Activated T-cell treated with anti-CD3 and anti-CD28 coated beads for 48 hours (primary cell): ENCODE measurements at regions not wholly inside any gene's neighbourhood (a gene's known extent, or its start where the extent isn't known, plus 50 kb on each side); places are given as distances from the start of the nearest gene placed in this dataset.
"Not testable (repeated sequence)": the region's sequence is repeated elsewhere in the genome, so short reads cannot be mapped to it uniquely, and the experiment has no call there.

Experiments used
- DNase-seq: peaks from one replicate; pipeline ENCODE4 v3.0.0-alpha.2; 2020; ENCODE audit warnings: low read depth

DNA sequence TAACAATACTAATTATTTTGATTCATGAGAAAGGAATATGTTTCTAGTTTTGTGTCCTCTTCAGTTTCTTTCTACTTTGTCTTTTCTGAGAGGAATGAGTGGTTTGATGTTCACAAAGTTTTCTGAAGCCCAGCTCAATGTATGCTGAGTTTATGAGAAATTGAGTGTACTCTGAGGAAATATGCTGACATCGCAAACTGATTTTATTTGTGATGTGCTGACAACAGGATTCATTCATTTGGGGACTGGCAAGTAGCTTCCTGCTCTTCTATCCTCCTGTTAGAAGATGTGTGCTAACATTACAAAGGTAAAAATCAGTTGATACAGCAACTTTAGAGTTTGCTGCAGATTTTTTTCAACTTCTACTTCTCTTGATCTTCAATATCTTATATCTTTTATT, 403.2 kb upstream of the CDH19 start:
- DNase-seq: no peak

DNA sequence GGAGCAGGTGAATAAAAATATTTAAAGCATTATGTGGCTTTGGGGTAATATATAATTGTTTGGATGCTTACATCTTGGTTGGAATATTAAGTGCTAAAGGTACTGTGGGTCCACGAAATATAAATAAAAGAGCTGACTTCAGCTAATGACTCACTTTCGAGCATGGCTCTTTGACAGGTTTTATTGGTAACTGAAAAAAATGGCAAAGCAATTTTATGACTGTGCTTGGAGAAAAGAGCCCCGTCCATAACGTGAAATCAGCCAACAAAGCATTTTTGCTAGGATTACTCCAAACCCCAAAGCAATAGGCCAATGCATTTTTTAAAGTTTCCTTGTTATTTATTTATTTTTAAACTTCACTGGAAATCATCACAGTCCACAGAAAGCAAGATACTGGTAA, 397.2 kb upstream of the CDH19 start:
- no peak for DNase-seq

DNA sequence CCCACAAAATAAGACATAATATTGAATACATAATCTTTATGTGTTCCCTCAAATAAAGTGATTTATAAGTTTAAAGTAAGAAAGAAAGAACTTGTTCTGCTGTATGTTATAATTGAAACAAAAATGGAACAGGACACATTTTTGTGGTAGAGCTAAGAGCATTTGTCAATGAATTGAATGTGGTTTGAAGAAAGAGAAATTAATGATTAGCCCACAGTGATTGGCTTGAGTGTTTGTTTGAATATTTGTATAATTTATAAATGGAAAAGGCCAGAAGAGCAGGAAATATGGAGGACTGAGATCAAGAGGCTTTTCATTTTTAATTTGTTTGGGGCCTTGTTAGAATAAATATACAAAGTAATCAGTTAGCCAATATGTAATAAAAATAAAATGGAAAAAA, 395.1 kb upstream of the CDH19 start:
- DNase-seq: no peak

DNA sequence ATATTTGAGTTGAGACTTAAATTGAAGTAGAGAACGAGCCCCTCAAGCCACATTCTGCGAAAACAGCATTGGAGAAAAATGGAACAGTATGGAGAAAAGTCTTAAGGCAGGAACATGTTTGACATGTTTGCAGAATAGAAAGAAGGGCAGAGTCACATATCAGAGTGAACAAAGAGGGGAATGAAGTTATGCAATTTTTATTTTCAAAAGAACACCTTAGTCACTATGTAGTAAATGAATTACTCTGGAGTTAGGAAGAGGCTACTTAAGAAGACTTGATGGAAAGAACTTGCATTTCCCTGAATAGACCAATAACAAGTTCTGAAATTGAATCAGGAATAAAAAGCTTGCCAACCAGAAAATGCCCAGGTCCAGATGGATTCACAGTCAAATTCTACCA, 391.4 kb upstream of the CDH19 start:
- no peak for DNase-seq

DNA sequence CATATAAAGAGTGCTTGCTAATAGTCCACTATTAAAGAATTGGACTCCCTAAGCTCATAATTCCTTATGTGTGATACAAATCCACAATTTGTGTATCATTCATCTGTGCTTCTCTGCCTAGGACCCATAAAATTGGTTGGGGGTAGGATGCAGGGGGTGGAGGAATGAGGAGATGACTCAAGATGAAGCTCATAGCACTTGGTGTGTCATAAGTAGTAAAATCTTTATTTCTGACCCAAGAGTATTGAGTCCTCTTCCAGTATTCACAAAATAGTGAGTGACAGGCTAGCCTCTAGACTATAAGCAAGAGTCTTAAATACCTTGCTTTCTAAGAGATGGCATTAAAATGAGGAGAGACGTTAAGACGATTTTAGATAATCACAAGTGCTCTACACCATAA, 390.9 kb upstream of the CDH19 start:
- DNase-seq: no peak

DNA sequence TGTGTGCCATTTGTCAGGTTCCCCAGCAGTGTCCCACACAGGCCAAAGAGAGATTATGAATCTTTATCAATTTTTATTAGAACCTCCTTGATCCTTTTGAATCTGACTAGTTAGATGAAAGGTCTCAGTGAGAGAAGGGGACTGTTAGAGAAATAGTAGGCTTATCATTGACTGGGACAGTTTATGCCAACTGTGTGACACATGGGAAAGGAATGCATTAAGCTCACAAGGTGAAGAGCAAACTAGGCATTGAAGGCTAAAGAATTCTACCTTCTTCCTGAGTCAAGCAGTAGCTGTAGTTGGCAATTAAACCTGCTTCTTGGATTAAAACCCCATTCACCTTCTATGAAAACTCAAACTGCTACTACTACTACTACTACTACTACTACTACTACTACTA, 389.6 kb upstream of the CDH19 start:
- no peak for DNase-seq

DNA sequence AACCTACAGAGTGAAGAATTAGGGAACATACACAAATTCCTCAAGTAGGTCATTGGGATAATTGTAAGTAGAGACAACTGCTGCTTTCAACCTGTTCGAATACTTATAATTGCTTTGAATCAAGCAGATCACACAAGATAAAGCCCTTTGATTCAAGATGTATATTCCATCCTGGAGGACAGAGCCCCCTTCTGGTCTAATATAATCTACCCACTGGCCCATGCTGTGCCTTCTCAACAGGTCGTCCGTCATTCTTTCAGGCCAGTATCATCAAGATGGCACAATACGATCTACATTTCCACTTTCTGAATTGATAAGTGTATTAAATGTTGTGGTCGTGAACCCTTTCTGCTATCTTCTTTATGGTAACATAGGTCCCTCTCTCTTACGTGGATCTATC, 387.0 kb upstream of the CDH19 start:
- DNase-seq: no peak

DNA sequence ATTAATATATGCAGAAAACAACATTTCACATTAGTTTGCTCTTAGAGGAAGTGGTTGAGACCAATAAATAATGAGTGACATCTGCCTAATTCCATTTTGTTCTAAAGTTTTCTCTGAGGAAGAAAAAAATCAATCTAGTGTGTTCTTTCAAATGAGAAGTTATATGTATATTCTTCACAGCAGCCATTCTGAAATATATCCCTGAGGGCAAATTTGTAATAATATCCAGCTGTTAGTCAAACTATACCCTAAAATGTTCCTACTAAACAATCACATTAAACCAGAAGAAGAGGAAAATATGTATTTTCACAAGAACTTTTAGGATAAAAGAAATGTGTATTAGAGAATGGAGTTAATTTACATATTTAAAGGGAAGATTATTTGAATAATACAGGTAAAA, 375.1 kb upstream of the CDH19 start:
- no peak for DNase-seq

DNA sequence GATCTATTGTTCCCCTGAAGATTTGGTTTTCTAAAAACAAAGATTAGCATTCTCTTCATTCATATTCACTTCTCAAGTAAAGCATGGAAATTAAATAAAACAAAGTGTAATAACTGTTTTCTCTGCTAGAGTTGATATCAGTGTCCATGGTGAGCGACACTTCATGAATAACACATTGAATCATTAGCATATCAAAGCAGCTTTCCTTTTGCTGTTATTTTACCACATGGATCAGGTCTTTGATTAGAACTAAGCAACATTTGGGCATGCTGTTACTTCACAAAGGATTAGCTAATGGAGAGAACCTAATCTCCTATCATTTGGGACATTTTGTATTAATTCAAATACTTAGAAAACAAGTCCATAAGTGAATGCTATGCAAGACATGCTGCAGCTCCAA, 368.8 kb upstream of the CDH19 start:
- DNase-seq: no peak

DNA sequence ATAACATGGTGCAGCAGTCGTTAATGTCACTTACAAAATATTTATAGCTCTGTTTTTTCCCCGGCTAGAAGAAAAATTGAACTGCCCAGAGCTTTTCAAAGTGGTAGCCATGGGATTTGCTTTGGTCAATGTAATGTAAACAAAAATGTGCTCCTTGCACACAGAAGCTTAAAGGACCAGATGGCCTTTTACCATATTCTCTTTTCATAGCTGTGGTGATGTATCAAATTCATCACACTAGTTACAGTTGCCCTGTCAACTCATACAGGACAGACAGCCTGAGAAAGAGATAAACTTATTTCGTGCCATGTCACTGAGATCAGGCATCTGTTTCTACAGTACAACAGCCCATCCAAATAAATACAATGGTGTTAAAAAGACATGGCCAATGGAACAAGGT, 368.1 kb upstream of the CDH19 start:
- no peak for DNase-seq

DNA sequence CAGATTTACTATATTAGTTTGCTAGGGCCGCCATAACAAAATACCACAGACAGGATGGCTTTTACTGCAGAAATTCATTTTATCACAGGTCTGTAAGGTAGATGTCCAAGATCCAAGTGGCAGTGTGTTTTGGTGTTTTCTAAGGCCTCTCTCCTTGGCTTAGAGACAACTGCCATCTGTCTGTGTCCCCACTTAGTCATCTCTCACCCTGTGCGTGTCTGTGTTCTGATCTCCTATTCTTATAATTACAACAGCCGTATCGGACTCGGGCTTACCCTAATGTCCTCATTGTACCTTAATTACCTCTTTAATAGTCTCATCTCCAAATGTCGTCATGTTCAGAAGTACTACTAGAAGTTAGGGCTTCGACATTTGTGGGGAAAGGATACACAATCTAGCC, 362.3 kb upstream of the CDH19 start:
- no peak for DNase-seq

DNA sequence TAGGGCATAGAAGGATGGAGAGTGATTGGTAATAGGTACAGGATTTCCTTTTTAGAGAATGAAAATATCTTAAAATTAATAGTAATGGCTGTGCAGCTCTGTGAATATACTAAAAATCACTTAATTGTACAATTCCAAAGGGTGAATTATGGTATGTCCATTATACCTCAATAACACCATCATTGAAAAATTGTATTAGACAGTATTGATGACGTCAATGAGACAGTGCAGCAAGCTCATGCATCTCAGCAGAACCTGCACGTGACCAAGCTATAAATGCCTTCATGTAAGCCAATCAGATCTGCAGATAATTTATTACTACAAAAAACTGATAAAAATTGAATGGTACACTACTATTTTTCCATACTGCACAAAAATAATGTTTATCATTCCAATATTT, 354.4 kb upstream of the CDH19 start:
- DNase-seq: no peak

DNA sequence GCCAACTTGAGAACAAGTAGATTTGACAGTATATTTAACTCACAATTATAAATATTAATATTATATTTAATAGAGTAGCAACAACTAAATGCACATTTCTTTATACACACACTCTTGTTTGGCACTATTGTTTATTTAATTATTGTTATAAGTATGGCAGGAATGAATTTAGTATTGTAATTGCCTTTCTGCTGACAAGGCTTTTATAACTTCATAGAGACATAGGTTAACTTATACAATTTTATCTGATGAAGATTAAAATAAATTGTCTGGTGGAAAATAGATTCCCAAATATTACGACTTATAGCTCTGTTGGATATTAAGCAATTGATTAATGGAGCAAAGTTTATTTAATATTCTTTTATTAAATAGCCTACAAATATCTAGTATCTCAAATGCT, 347.9 kb upstream of the CDH19 start:
- no peak for DNase-seq

DNA sequence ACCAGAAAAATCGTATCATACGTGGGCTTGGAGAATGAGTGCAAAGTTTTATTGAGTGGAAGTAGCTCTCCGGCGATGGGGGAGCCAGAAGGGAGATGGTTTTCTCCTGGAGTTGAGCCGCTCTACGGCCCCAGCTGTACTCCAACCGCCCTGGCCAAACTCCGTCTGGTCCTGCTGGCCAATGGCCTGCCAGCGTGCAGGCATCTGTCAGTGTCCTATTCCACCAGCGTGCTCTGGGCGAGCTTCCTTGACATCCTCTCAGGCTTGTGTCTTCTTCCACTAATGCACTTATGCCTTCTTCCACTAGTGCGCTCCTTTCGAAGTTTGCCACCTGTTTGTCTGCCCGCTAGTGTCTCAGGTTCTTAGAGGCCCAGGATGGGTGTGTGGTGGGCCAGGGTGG, 345.5 kb upstream of the CDH19 start:
- DNase-seq: no peak

DNA sequence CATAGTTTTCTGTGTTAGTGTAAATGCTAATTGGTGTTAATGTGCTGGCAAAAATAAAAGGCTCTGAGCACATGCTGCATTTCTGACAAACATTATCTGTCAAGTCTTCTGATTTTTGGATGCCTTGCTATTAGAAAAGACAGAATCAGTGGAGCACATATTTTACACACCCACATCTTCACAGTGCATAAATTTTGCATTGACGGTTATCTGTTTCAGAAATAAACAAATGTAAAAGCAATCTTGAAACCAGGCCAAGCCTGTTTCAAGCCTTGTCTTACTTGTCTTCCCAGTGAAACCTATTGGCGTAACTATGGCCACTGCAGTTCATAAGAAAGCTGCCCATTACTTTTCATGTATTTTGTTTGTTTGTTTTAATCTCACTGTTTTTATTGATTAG, 333.7 kb upstream of the CDH19 start:
- no peak for DNase-seq

DNA sequence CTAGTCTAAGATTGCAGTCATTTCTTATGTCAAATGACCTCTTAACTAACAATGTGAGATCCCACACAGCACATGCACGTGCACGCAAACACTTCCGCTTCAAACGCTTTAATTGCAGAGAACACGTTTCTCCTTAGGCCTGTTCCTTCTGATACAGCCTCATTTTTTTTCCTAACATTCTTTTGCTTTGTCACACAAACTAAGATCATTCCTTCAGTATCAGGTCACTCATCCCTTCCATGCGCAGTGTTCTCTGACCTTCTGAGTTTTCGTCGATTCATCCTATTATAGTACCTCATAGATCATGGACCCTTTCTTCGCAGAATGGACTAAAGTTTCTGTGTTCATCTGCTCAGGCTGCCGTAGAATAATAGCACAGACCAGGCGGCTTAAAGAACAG, 327.1 kb upstream of the CDH19 start:
- no peak for DNase-seq

DNA sequence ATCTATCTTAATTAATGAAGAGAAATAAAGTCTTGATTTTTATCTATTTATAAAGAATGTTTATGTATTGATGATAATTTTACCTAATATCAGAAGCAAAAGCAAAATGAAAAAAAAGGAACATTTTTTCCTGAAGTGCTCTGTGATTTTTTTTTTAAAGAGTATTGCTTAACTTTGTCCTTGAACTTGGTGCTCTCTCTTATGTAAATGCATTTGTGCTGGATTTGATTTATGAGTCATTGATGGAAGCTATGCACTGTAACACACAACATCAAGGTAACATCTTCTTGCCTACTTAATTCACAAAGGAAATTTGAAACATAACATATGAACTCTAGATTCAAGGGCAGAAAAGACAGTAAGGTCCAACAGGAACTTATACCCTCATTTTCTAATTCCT, 312.9 kb upstream of the CDH19 start:
- DNase-seq: no peak

DNA sequence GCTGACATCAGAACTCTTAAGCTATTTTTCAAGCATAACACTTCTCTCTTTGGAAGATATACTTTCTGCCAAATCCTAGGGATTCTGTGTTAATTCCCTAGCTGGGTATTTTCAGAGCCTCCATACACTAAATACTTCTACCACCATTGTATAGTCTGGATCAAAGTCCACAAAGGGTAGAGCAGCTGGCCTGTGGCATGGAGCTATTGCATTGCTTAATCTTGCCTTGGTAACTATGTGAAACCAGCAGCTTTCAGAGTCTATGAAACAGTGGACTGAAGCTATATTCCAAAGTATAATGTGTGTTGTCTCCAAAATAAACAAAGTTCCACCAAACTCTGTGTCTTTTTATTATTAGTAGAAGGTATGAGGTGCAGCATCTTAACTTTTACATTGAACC, 296.9 kb upstream of the CDH19 start:
- DNase-seq: no peak

DNA sequence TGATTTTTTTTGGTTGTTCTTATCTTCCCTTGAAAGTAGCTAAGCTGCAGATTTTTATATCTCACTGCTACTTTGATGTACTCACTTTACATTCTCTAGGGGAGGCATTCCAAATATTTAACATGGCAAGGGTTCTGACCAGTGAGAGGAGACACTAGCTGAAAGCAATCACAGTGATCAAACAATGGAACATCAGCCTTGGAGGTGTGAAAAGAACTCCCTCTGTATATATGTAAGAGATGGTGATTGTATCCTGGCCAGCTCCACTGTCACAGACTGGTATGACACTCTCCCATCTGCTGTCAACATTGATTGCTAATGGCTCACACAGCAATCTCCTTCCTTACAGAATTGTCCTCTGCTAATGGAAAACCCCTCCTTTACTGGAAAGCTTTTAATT, 291.7 kb upstream of the CDH19 start:
- no peak for DNase-seq

DNA sequence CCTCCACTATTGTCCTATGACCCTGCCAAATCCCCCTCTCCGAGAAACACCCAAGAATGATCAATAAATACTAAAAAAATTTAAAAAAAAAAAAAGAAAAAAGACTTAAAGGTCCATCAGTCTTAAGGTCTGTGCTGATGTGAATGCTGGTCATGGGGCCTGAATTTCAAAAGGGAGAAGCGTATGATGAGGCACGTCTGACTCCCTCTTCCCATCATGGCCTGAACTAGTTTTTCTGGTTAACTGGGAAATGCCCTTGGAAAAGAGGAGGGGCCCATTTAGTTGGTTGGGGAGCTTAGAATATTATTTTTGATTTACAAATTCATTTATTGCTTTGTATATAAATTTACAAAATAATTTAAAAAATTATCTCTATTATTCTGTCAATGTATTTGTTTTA, 291.0 kb upstream of the CDH19 start:
- no peak for DNase-seq

DNA sequence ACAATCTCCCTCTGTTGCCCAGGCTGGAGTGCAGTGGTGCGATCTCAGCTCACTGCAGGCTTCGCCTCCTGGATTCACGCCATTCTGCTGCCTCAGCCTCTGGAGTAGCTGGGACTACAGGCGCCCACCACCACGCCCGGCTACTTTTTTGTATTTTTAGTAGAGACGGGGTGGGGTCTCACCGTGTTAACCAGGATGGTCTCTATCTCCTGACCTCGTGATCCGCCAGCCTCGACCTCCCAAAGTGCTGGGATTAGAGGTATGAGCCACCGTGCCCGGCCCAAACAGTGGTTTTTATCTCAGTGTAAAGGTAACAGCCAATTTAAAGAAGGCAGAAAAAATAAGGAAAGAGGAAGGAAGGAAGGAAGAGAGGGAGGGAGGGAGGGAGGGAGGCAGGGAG, 288.5 kb upstream of the CDH19 start:
- DNase-seq: not testable (repeated sequence)

DNA sequence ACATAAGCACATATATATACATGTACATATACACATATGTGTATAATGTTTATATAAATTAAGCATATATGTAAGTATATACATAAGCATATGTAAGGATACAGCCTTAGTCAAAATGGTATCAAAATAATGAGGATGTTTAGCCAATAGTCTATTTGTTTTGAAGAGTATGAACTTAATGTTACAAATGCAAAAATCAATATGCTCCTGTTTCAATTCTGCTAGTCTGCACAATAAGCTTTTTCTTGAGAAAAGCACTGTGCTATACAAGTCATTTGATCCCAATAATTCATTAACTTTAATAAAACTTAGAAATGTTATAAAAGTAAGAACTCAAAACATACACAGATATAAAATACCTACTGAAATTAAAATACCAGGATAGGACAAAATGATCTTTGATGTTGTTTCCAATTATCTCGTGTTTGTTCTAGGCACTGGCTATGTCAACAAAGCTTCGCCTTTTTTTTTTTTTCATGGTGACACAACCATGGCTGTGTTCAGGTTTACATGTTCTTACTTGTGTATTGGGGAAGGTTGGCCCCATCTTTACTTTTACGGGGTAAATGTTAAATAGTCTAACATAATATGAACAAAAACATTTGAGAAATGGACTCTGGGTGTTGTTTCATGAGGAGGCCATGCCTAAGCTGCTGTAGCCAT, 271.1 kb upstream of the CDH19 start:
- no peak for DNase-seq

DNA sequence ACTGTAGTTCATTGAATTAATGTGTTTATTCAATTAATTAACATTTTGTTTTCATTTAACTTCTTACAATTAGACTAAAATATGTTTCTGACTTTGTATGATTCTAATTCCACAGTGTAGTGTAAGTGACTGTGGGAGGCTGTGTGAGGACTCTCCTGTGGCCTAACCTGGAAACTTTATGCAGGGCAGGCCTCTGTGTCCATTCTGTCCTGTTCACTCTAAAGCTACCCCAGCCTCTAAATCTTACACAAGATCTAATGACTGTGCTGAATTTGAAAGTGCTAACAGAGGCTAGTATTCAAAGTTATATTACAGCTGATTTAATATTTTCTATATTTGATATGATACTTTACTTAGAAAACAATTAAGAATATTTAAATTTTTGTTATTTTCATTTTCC, 270.5 kb upstream of the CDH19 start:
- DNase-seq: no peak

DNA sequence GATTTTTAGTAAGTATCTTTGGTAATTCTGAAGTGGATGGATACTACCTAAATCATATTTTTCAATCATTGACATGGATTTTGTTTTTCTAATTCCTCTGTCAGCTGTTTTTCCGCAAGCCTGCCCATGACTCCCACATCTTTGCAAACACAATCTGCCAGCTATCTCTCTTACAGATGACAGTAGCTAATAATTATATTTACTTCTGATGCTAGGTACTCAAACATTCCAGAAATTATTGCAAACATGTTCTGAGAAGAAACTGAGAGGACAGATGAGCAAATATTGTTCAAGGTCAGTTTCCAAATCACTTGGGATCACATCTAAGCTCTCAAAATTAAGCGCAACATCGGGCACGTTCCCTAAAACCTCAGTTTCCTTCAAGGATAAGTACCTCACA, 270.0 kb upstream of the CDH19 start:
- DNase-seq: no peak

DNA sequence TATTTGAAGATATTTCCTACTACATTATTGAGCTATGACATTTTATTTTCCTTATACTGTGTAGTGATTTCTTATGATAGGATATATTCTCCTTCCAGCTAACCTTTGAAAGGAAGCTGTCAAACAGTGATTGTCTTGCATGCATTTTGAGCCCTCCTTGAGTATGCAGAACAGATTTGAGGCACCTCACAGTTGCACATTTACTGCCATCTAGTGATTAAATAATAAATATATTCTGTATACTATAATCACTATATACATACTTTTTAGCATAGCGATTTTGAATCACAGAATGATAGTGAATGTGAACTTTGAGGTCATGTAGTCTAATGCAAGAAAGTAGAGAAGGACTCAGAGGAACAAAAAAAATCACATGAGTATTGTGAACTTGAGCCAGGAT, 268.4 kb upstream of the CDH19 start:
- no peak for DNase-seq
